IMR-90 (cell line): ENCODE measurements at regions not wholly inside any gene's neighbourhood (a gene's known extent, or its start where the extent isn't known, plus 50 kb on each side); places are given as distances from the start of the nearest gene placed in this dataset.

Source experiments
- ATAC-seq: fragments of 200-7000 bp; cut with Tn5 transposase; 2 replicates; pipeline ENCODE4 v1.9.1; 2020; ENCODE audit warnings: low read depth, mild to moderate bottlenecking, moderate library complexity
- BruUV-seq: library from RNA; stranded (reverse); fragments of 400-500 nt; replicated peaks from 2 replicates; lab custom pipeline; 2021; lab: Mats Ljungman, UMichigan
- CTCF ChIA-PET: fragments of 300-600 bp; formaldehyde crosslinking; extraction: SDS; loops from one replicate; lab custom pipeline; 2021; ENCODE audit warnings: antibody characterized with exemption; lab: Yijun Ruan, JAX
- POLR2A ChIA-PET: fragments of 300-600 bp; sonication (Branson Sonifier 250); formaldehyde crosslinking; loops from one replicate; lab custom pipeline; 2022; ENCODE audit warnings: antibody characterized with exemption; ENCODE audit not compliant: unreplicated experiment; lab: Charles Lee
- DNase-seq: peaks from one replicate; pipeline ENCODE4 v3.0.0; 2013
- H2AFZ ChIP-seq: replicated peaks from 2 replicates; pipeline ENCODE3; 2013; ENCODE audit warnings: low read length, mild to moderate bottlenecking; ENCODE audit not compliant: poor library complexity
- H2AK5ac ChIP-seq: 2 replicates; pipeline ENCODE4 v1.6.1; 2013; ENCODE audit warnings: low read depth, low read length, inconsistent platforms
- H2AK9ac ChIP-seq: replicated peaks from 2 replicates; pipeline ENCODE3; 2013; ENCODE audit warnings: mild to moderate bottlenecking, low read depth, low read length, moderate library complexity; ENCODE audit not compliant: poor library complexity
- H2BK120ac ChIP-seq: 2 replicates; pipeline ENCODE4 v1.6.1; 2013; ENCODE audit warnings: low read depth, low read length, inconsistent platforms
- H2BK15ac ChIP-seq: 3 replicates; pipeline ENCODE4 v1.6.1; 2013; ENCODE audit warnings: low read depth, low read length, inconsistent platforms
- H2BK20ac ChIP-seq: 2 replicates; pipeline ENCODE4 v1.6.1; 2013; ENCODE audit warnings: low read depth, mild to moderate bottlenecking, inconsistent platforms, low read length, moderate library complexity
- H2BK5ac ChIP-seq: 2 replicates; pipeline ENCODE4 v1.6.1; 2013; ENCODE audit warnings: mild to moderate bottlenecking, low read depth, low read length, inconsistent platforms; ENCODE audit not compliant: poor library complexity, severe bottlenecking
- H3K14ac ChIP-seq: replicated peaks from 2 replicates; pipeline ENCODE4 v1.6.1; 2013; ENCODE audit warnings: low read depth, low read length, inconsistent platforms
- H3K18ac ChIP-seq: 2 replicates; pipeline ENCODE4 v1.6.1; 2013; ENCODE audit warnings: low read depth, low read length, control low read depth
- H3K23ac ChIP-seq: 2 replicates; pipeline ENCODE4 v1.6.1; 2013; ENCODE audit warnings: low read depth, low read length, inconsistent platforms
- H3K27ac ChIP-seq: 2 replicates; pipeline ENCODE4 v1.5.1; 2013; ENCODE audit warnings: mild to moderate bottlenecking, control low read depth, low read length; ENCODE audit not compliant: insufficient read depth
- H3K27me3 ChIP-seq: 2 replicates; pipeline ENCODE4 v1.6.1; 2013; ENCODE audit warnings: low read length; ENCODE audit not compliant: control insufficient read depth, insufficient read depth
- H3K36me3 ChIP-seq: 2 replicates; pipeline ENCODE4 v1.6.1; 2013; ENCODE audit warnings: low read length, mixed read lengths; ENCODE audit not compliant: control insufficient read depth, insufficient read depth
- H3K4ac ChIP-seq: 2 replicates; pipeline ENCODE4 v1.6.1; 2013; ENCODE audit warnings: low read depth, low read length, inconsistent platforms
- H3K4me1 ChIP-seq: 2 replicates; pipeline ENCODE4 v1.6.1; 2013; ENCODE audit warnings: low read length, mixed read lengths; ENCODE audit not compliant: control insufficient read depth, insufficient read depth
- H3K4me2 ChIP-seq: 2 replicates; pipeline ENCODE4 v1.6.1; 2013; ENCODE audit warnings: low read depth, mild to moderate bottlenecking, control low read depth, low read length, moderate library complexity
- H3K4me3 ChIP-seq: 2 replicates; pipeline ENCODE4 v1.5.1; 2013; ENCODE audit warnings: low read depth, mild to moderate bottlenecking, control low read depth, low read length, moderate library complexity; ENCODE audit not compliant: insufficient read depth
- H3K56ac ChIP-seq: 2 replicates; pipeline ENCODE4 v1.6.1; 2013; ENCODE audit warnings: low read length, inconsistent platforms; ENCODE audit not compliant: insufficient read depth; ENCODE audit errors: extremely low read depth
- H3K79me1 ChIP-seq, 2 experiments: 2 replicates each; pipeline ENCODE4 v1.6.1; 2013; ENCODE audit warnings: low read length in 2 of 2, inconsistent platforms in 1 of 2, low read depth in 1 of 2
- H3K9ac ChIP-seq: 2 replicates; pipeline ENCODE4 v1.6.1; 2013; ENCODE audit warnings: low read depth, low read length, control low read depth
- H3K9me1 ChIP-seq: 2 replicates; pipeline ENCODE4 v1.6.1; 2013; ENCODE audit warnings: low read length, inconsistent platforms; ENCODE audit not compliant: insufficient read depth
- H3K9me3 ChIP-seq: 2 replicates; pipeline ENCODE4 v1.6.1; 2013; ENCODE audit warnings: low read length; ENCODE audit not compliant: control insufficient read depth, insufficient read depth
- H4K20me1 ChIP-seq: 2 replicates; pipeline ENCODE4 v1.6.1; 2013; ENCODE audit warnings: low read length, inconsistent platforms; ENCODE audit not compliant: insufficient read depth
- H4K5ac ChIP-seq: 2 replicates; pipeline ENCODE4 v1.6.1; 2013; ENCODE audit warnings: mild to moderate bottlenecking, low read depth, low read length, control low read depth
- H4K8ac ChIP-seq, 2 experiments: 2 replicates each; pipeline ENCODE4 v1.6.1; 2013; ENCODE audit warnings: low read depth in 2 of 2, low read length in 2 of 2, control low read depth in 1 of 2, inconsistent platforms in 1 of 2
- H4K91ac ChIP-seq: 2 replicates; pipeline ENCODE4 v1.6.1; 2013; ENCODE audit warnings: low read depth, low read length, inconsistent platforms; ENCODE audit not compliant: insufficient read depth
- BHLHE40 ChIP-seq: fragments of 150-350 bp; IDR thresholded peaks from 2 replicates; pipeline ENCODE4 v1.6.1; 2016; ENCODE audit warnings: mild to moderate bottlenecking, low read depth, low read length
- CEBPB ChIP-seq: IDR thresholded peaks from 2 replicates; pipeline ENCODE4 v1.6.1; 2012; ENCODE audit warnings: low read depth, low read length, improper control_type of control experiment
- CHD1 ChIP-seq: IDR thresholded peaks from 2 replicates; pipeline ENCODE4 v1.6.1; 2012; ENCODE audit warnings: low read depth, low read length, improper control_type of control experiment
- FOS ChIP-seq: fragments of 150-350 bp; IDR thresholded peaks from 2 replicates; pipeline ENCODE4 v1.6.1; 2016; ENCODE audit warnings: low read depth, low read length
- MAFK ChIP-seq: IDR thresholded peaks from 2 replicates; pipeline ENCODE4 v1.6.1; 2012; ENCODE audit warnings: low read depth, low read length, improper control_type of control experiment
- MAZ ChIP-seq: IDR thresholded peaks from 2 replicates; pipeline ENCODE4 v1.6.1; 2012; ENCODE audit warnings: low read depth, mild to moderate bottlenecking, low read length, improper control_type of control experiment, moderate library complexity, borderline replicate concordance
- MXI1 ChIP-seq: IDR thresholded peaks from 2 replicates; pipeline ENCODE4 v1.6.1; 2012; ENCODE audit warnings: low read depth, mild to moderate bottlenecking, low read length, moderate library complexity, borderline replicate concordance
- NFE2L2 ChIP-seq: fragments of 150-350 bp; IDR thresholded peaks from 2 replicates; pipeline ENCODE4 v1.6.1; 2016; ENCODE audit warnings: low read depth, mild to moderate bottlenecking, low read length
- POLR2A ChIP-seq: IDR thresholded peaks from 2 replicates; pipeline ENCODE4 v1.6.1; 2012; ENCODE audit warnings: mild to moderate bottlenecking, low read depth, low read length
- RAD21 ChIP-seq: IDR thresholded peaks from 2 replicates; pipeline ENCODE4 v1.6.1; 2012; ENCODE audit warnings: low read length, improper control_type of control experiment
- RCOR1 ChIP-seq: IDR thresholded peaks from 2 replicates; pipeline ENCODE4 v1.6.1; 2012; ENCODE audit warnings: mild to moderate bottlenecking, low read length, improper control_type of control experiment; ENCODE audit not compliant: insufficient replicate concordance
- SMC3 ChIP-seq: fragments of 150-350 bp; IDR thresholded peaks from 2 replicates; pipeline ENCODE4 v1.6.1; 2016; ENCODE audit warnings: low read depth, mild to moderate bottlenecking, antibody characterized with exemption, low read length, moderate library complexity
- WGBS, 2 experiments: methylation state at CpG; one replicate each; pipeline versions ENCODE4 v1.1.5 to v1.1.7; 2013; ENCODE audit warnings: missing lambda C conversion rate in 2 of 2; ENCODE audit not compliant: insufficient read length in 1 of 2; ENCODE audit errors: extremely low coverage in 2 of 2; 5-methylcytosine and 5-hydroxymethylcytosine counted together
- dilution Hi-C: fragments of 300-500 bp; cut with HindIII; formaldehyde crosslinking; loops from one replicate; pipeline ENCODE4 v1.14.3; 2018; ENCODE audit warnings: low sequenced_read_pairs; ENCODE audit not compliant: unreplicated experiment
- in situ Hi-C: fragments of 300-500 bp; cut with MboI; formaldehyde crosslinking; loops from 3 replicates; pipeline ENCODE4 v1.14.3; 2019; ENCODE audit warnings: low sequenced_read_pairs, inconsistent platforms, mixed read lengths
- intact Hi-C: fragments of 100-400 bp; cut with micrococcal nuclease; formaldehyde crosslinking; loops from 2 replicates; pipeline ENCODE4 v1.10.0; 2022
- TF ChIP-seq, protein P1 (sequence below): fragments of 150-350 bp; IDR thresholded peaks from 2 replicates; pipeline ENCODE4 v1.6.1; 2017; ENCODE audit warnings: mild to moderate bottlenecking, antibody characterized with exemption, low read length, low read depth
- TF ChIP-seq, protein P2 (sequence below): conservative IDR thresholded peaks from 2 replicates; pipeline ENCODE4 v1.5.1; 2012; ENCODE audit warnings: mild to moderate bottlenecking, low read depth, low read length, improper control_type of control experiment
- TF ChIP-seq, protein P3 (sequence below): fragments of 150-350 bp; IDR thresholded peaks from 2 replicates; pipeline ENCODE4 v1.6.1; 2016; ENCODE audit warnings: low read depth, mild to moderate bottlenecking, low read length, moderate library complexity, borderline replicate concordance

DNA sequence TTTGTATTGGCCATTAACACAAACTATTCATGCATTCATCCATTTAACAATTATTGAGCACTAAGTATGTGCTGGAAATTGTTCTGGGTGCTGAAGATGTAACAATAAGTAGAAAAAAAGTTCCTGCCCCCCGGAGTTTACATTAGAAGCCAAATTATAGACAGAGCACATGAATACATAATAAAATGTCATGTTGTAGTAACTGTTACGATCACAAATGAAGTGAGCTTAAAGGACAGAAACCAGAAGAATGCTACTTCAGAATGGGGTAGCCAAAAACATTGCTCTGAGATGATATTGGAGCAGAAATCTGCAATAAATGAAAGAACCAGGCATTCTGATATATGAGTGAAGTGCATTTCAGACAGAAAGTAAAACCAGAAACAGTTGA, 256.0 kb upstream of the SETBP1 start:
- Histone ChIP-seq H3K4me3 (no peak overlapping the region), H3K9me1 (no peaks in the 10 kb centered on the region), H3K18ac (no peak overlapping the region), H3K4me2 (no peak overlapping the region), H4K91ac (no peak overlapping the region), H3K79me1 (no peaks in the 10 kb centered on the region), H3K9ac (no peak overlapping the region), H3K36me3 (no peaks in the 10 kb centered on the region), H2BK15ac (no peak overlapping the region), H3K4me1 (no peaks in the 10 kb centered on the region), H2BK20ac (no peak overlapping the region), H2AFZ (no peak overlapping the region), H4K8ac (no peak overlapping the region), H4K20me1 (no peaks in the 10 kb centered on the region), H2AK9ac (no peak overlapping the region), H3K27me3 (no peaks in the 10 kb centered on the region), H4K5ac (no peak overlapping the region), H3K9me3 (no peaks in the 10 kb centered on the region), H3K4ac (no peak overlapping the region), H2BK5ac (no peak overlapping the region), H3K56ac (no peak overlapping the region), H3K14ac (no peak overlapping the region), H3K23ac (no peak overlapping the region), H2BK120ac (no peak overlapping the region), H2AK5ac (no peak overlapping the region), H3K27ac (no peak overlapping the region)
- CTCF ChIA-PET = interaction anchor here (0.6 kb wide), 1 partner anchor 179 kb away, joined by 4 read pairs; no protein-coding TSS in a partner anchor
- dilution Hi-C loops (no loop called here), in situ Hi-C loops (no loop called here), intact Hi-C loops (no loop called here)
- ATAC-seq = no peak
- no peak for DNase-seq
- no CpG with 5 or more reads among the region's 2 CpGs for WGBS, 2 experiments
- BruUV-seq = no TSS peak
- TF ChIP-seq, protein P1, sequence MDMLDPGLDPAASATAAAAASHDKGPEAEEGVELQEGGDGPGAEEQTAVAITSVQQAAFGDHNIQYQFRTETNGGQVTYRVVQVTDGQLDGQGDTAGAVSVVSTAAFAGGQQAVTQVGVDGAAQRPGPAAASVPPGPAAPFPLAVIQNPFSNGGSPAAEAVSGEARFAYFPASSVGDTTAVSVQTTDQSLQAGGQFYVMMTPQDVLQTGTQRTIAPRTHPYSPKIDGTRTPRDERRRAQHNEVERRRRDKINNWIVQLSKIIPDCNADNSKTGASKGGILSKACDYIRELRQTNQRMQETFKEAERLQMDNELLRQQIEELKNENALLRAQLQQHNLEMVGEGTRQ = no peak
- TF ChIP-seq NFE2L2 (no peak), BHLHE40 (no peak), MAFK (no peak), POLR2A (no peak), MAZ (no peak), FOS (no peak), RCOR1 (no peak), MXI1 (no peak), CHD1 (no peak), RAD21 (no peak), SMC3 (no peak), CEBPB (no peak)
- TF ChIP-seq, protein P2, sequence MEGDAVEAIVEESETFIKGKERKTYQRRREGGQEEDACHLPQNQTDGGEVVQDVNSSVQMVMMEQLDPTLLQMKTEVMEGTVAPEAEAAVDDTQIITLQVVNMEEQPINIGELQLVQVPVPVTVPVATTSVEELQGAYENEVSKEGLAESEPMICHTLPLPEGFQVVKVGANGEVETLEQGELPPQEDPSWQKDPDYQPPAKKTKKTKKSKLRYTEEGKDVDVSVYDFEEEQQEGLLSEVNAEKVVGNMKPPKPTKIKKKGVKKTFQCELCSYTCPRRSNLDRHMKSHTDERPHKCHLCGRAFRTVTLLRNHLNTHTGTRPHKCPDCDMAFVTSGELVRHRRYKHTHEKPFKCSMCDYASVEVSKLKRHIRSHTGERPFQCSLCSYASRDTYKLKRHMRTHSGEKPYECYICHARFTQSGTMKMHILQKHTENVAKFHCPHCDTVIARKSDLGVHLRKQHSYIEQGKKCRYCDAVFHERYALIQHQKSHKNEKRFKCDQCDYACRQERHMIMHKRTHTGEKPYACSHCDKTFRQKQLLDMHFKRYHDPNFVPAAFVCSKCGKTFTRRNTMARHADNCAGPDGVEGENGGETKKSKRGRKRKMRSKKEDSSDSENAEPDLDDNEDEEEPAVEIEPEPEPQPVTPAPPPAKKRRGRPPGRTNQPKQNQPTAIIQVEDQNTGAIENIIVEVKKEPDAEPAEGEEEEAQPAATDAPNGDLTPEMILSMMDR = no peak
- TF ChIP-seq, protein P3, sequence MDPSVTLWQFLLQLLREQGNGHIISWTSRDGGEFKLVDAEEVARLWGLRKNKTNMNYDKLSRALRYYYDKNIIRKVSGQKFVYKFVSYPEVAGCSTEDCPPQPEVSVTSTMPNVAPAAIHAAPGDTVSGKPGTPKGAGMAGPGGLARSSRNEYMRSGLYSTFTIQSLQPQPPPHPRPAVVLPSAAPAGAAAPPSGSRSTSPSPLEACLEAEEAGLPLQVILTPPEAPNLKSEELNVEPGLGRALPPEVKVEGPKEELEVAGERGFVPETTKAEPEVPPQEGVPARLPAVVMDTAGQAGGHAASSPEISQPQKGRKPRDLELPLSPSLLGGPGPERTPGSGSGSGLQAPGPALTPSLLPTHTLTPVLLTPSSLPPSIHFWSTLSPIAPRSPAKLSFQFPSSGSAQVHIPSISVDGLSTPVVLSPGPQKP = no peak
- POLR2A ChIA-PET = no interaction called here
